A549 (cell line): ENCODE measurements at regions not wholly inside any gene's neighbourhood (a gene's known extent, or its start where the extent isn't known, plus 50 kb on each side); places are given as distances from the start of the nearest gene placed in this dataset.

Source experiments
- ATAC-seq, 2 experiments: fragments of 200-7000 bp in 1 of 2; fragments of >200 bp in 1 of 2; cut with Nextera tagmentation in 1 of 2; cut with Tn5 transposase in 1 of 2; 3 replicates each; pipeline versions ENCODE4 v1.8.0 to v1.9.1; 2018 to 2020; ENCODE audit warnings: mild to moderate bottlenecking in 1 of 2, moderate library complexity in 1 of 2
- CTCF ChIA-PET: fragments of 300-600 bp; sonication (Branson Sonifier 250); formaldehyde crosslinking; extraction: SDS; loops from one replicate; lab custom pipeline; 2021; ENCODE audit warnings: antibody characterized with exemption, inconsistent platforms; lab: Yijun Ruan, JAX
- POLR2A ChIA-PET: fragments of 350-600 bp; formaldehyde crosslinking; extraction: SDS; loops from one replicate; lab custom pipeline; 2021; ENCODE audit warnings: antibody characterized with exemption, inconsistent platforms; lab: Yijun Ruan, JAX
- DNase-seq, 2 experiments: peaks; one replicate each; pipeline versions ENCODE4 v3.0.0 to v3.0.0-alpha.2; 2011 to 2016; ENCODE audit warnings: low read depth in 1 of 2, low spot score in 1 of 2
- FAIRE-seq: peaks from 2 replicates; lab custom pipeline; 2011; peaks lifted over from hg19 to GRCh38; lab: Jason Lieb, UNC
- H3K27ac ChIP-seq, 2 experiments: fragments of >200 bp; sonication (Bioruptor Twin); formaldehyde crosslinking; 3 replicates each; pipeline ENCODE4 v1.5.1; 2016 to 2017
- H3K4me1 ChIP-seq: fragments of >200 bp; sonication (Bioruptor Twin); formaldehyde crosslinking; 3 replicates; pipeline ENCODE4 v1.6.1; 2016
- H3K4me2 ChIP-seq: fragments of >200 bp; sonication (Bioruptor Twin); formaldehyde crosslinking; 3 replicates; pipeline ENCODE4 v1.6.1; 2016
- H3K4me3 ChIP-seq: fragments of >200 bp; sonication (Bioruptor Twin); formaldehyde crosslinking; 3 replicates; pipeline ENCODE4 v1.5.1; 2016
- H3K9me3 ChIP-seq: fragments of >200 bp; sonication (Bioruptor Twin); formaldehyde crosslinking; 3 replicates; pipeline ENCODE4 v1.6.1; 2016
- BHLHE40 ChIP-seq: IDR thresholded peaks from 2 replicates; pipeline ENCODE4 v1.6.1; 2012; ENCODE audit warnings: low read depth, low read length, inconsistent platforms
- CEBPB ChIP-seq, 2 experiments: fragments of >200 bp in 1 of 2; sonication (Bioruptor Twin) in 1 of 2; formaldehyde crosslinking in 1 of 2; IDR thresholded peaks; 2 replicates each; pipeline ENCODE4 v1.6.1; 2012 to 2016
- CHD4 ChIP-seq: fragments of 200-600 bp; sonication (generic); IDR thresholded peaks from 2 replicates; pipeline ENCODE4 v1.6.1; 2016; ENCODE audit warnings: antibody characterized with exemption, mild to moderate bottlenecking, borderline replicate concordance
- E2F6 ChIP-seq: IDR thresholded peaks from 2 replicates; pipeline ENCODE4 v1.6.1; 2012; ENCODE audit warnings: low read depth, borderline replicate concordance
- EP300 ChIP-seq, 2 experiments: fragments of >200 bp; sonication (Bioruptor Twin); formaldehyde crosslinking; IDR thresholded peaks; 2 replicates in 1 of 2; 3 replicates in 1 of 2; pipeline ENCODE4 v1.6.1; 2016 to 2017
- ESRRA ChIP-seq: fragments of 150-350 bp; IDR thresholded peaks from 2 replicates; pipeline ENCODE4 v1.6.1; 2014; ENCODE audit warnings: mild to moderate bottlenecking, low read length, borderline replicate concordance
- FOSL2 ChIP-seq, 2 experiments: fragments of 450-650 bp in 1 of 2; fragments of >200 bp in 1 of 2; sonication (Bioruptor Twin) in 1 of 2; formaldehyde crosslinking; IDR thresholded peaks; 2 replicates each; pipeline versions ENCODE4 v1.5.0 to v1.6.1; 2016 to 2020; ENCODE audit warnings: mild to moderate bottlenecking in 1 of 2, moderate library complexity in 1 of 2
- GATA3 ChIP-seq: IDR thresholded peaks from 2 replicates; pipeline ENCODE4 v1.6.1; 2012; ENCODE audit warnings: borderline replicate concordance
- HDAC2 ChIP-seq: fragments of 200-600 bp; sonication (generic); IDR thresholded peaks from 2 replicates; pipeline ENCODE4 v1.6.1; 2016
- HES2 ChIP-seq: fragments of >200 bp; sonication (Bioruptor Twin); formaldehyde crosslinking; IDR thresholded peaks from 2 replicates; pipeline ENCODE4 v1.6.1; 2016
- HEYL ChIP-seq: fragments of 250-450 bp; sonication (Bioruptor Pico); IDR thresholded peaks from 2 replicates; pipeline ENCODE4 v1.8.0; 2021; ENCODE audit warnings: mild to moderate bottlenecking, moderate library complexity
- HMGXB4 ChIP-seq: fragments of 250-450 bp; sonication (Bioruptor Pico); IDR thresholded peaks from 2 replicates; pipeline ENCODE4 v1.5.0; 2021; ENCODE audit warnings: mild to moderate bottlenecking, moderate library complexity, borderline replicate concordance
- JUNB ChIP-seq: fragments of >200 bp; sonication (Bioruptor Twin); formaldehyde crosslinking; IDR thresholded peaks from 2 replicates; pipeline ENCODE4 v1.6.1; 2016
- MAFK ChIP-seq: fragments of 450-650 bp; IDR thresholded peaks from 2 replicates; pipeline ENCODE4 v1.6.1; 2014; ENCODE audit not compliant: partially characterized antibody
- NPAS2 ChIP-seq: fragments of 250-450 bp; sonication (Bioruptor Pico); IDR thresholded peaks from 2 replicates; pipeline ENCODE4 v1.8.0; 2022; ENCODE audit warnings: mild to moderate bottlenecking, moderate library complexity, borderline replicate concordance
- PHF8 ChIP-seq: fragments of 200-600 bp; sonication (generic); IDR thresholded peaks from 2 replicates; pipeline ENCODE4 v1.6.1; 2016; ENCODE audit warnings: low read depth, mild to moderate bottlenecking, antibody characterized with exemption, moderate library complexity, borderline replicate concordance
- POLR2A ChIP-seq: IDR thresholded peaks from 2 replicates; pipeline ENCODE4 v1.6.1; 2012; ENCODE audit warnings: mild to moderate bottlenecking, low read length
- RAD21 ChIP-seq, 2 experiments: fragments of >200 bp in 1 of 2; sonication (Bioruptor Twin) in 1 of 2; formaldehyde crosslinking in 1 of 2; IDR thresholded peaks in 1 of 2; conservative IDR thresholded peaks in 1 of 2; 2 replicates in 1 of 2; 3 replicates in 1 of 2; pipeline ENCODE4 v1.6.1; 2012 to 2018; ENCODE audit warnings: inconsistent platforms in 1 of 2
- SREBF2 ChIP-seq: fragments of 450-650 bp; IDR thresholded peaks from 2 replicates; pipeline ENCODE4 v1.6.1; 2014; ENCODE audit warnings: mild to moderate bottlenecking, moderate library complexity
- TFCP2L1 ChIP-seq: fragments of 250-450 bp; sonication (Bioruptor Pico); IDR thresholded peaks from 2 replicates; pipeline ENCODE4 v1.5.0; 2021; ENCODE audit warnings: mild to moderate bottlenecking
- WGBS: methylation state at CpG from one replicate; pipeline ENCODE4 v1.1.6; 2017; ENCODE audit errors: missing lambda C conversion rate; 5-methylcytosine and 5-hydroxymethylcytosine counted together

GRCh38 chr2:188645986-188646385, 328.2 kb upstream of the COL3A1 start:
- 43% methylated on average over 2 of the region's 2 CpGs for WGBS
- no peak for DNase-seq
- TF ChIP-seq NPAS2 (CRISPR knock-in tag) (no peak), TFCP2L1 (CRISPR knock-in tag) (no peak)
- TF ChIP-seq, all 56 proteins: peak for 0
- ATAC-seq (no peak; a peak in 2 of 6 replicates), FAIRE-seq (no peak)
- ChIA-PET POLR2A (no interaction called here), CTCF (no interaction called here)
- Histone ChIP-seq H3K4me2 (no peak overlapping the region), H3K27ac (no peak overlapping the region), H3K9me3 (no peaks in the 10 kb centered on the region), H3K4me1 (no peaks in the 10 kb centered on the region), H3K4me3 (no peak overlapping the region)

GRCh38 chr2:188647430-188648070, 326.6 kb upstream of the COL3A1 start:
- TF ChIP-seq ESRRA (no peak), SREBF2 (no peak), JUNB (no peak), EP300 (IDR thresholded peaks at IDR 0.05) (no peak), HDAC2 (no peak)
- FAIRE-seq (no peak), ATAC-seq (no peak), DNase-seq (no peak)
- H3K9me3 ChIP-seq, result no peaks in the 10 kb centered on the region
- H3K4me1 ChIP-seq, result no peaks in the 10 kb centered on the region
- no peak overlapping the region for H3K4me3 ChIP-seq
- POLR2A ChIA-PET, result no interaction called here
- H3K4me2 ChIP-seq, result no peak overlapping the region
- no peak overlapping the region for H3K27ac ChIP-seq
- CTCF ChIA-PET, result interaction anchor here (0.6 kb wide), 1 partner anchor 11 kb away, joined by 4 read pairs; no protein-coding TSS in a partner anchor
- WGBS, result 90% methylated on average over 3 of the region's 3 CpGs

- Histone ChIP-seq H3K9me3 (0 out of 3 replicates have a peak, but pooled peaks cover 2% of the 10 kb centered on the region), H3K27ac (peak overlapping the region in 1 of 2 experiments; percentile 53; a peak in 1 of 6 replicates), H3K4me2 (peak overlapping the region; percentile 41), H3K4me3 (no peak overlapping the region), H3K4me1 (peaks cover 14% of the 10 kb centered on the region)
- ChIA-PET POLR2A (no interaction called here), CTCF (no interaction called here)
- no peak for TF ChIP-seq POLR2A
- no peak for TF ChIP-seq HEYL (CRISPR knock-in tag)
- TF ChIP-seq MAFK, result no peak
- no peak for TF ChIP-seq HMGXB4 (CRISPR knock-in tag)
- TF ChIP-seq CHD4, result no peak
- no peak for TF ChIP-seq PHF8
- no peak for TF ChIP-seq BHLHE40
- TF ChIP-seq E2F6, result no peak
- no peak for TF ChIP-seq NPAS2 (CRISPR knock-in tag)
- no peak for TF ChIP-seq FOSL2 (IDR thresholded peaks at IDR 0.05)
- TF ChIP-seq FOSL2 (CRISPR knock-in tag; IDR thresholded peaks at IDR 0.05), result peak; percentile 76
- no peak for TF ChIP-seq EP300 (IDR thresholded peaks at IDR 0.05)
- TF ChIP-seq RAD21 (conservative IDR thresholded peaks at IDR 0.05 in 1 of 2, IDR thresholded peaks at IDR 0.05 in 1 of 2), result 0 out of 5 replicates have a peak, but pooled peaks of 1 of the 2 experiments have one; percentile 19
- TF ChIP-seq HES2, result no peak
- peak; percentile 47; the same call in 1 of the 2 replicates for TF ChIP-seq GATA3
- peak; percentile 56; the same call in 1 of the 2 replicates for TF ChIP-seq JUNB
- TF ChIP-seq SREBF2, result no peak
- TF ChIP-seq HDAC2, result no peak
- peak in 1 of 2 experiments; percentile 34; a peak in 1 of 4 replicates for TF ChIP-seq CEBPB (IDR thresholded peaks at IDR 0.05)
- FAIRE-seq, result no peak
- DNase-seq, result peak; percentile 19 to 61
- 6% methylated on average over 1 of the region's 1 CpG for WGBS
- peak; percentile 94 to 97 for ATAC-seq
These were observed 314.3 kb upstream of the COL3A1 start for GRCh38 chr2:188659656-188660406.
